HG02943 (cell line): ENCODE measurements at regions not wholly inside any gene's neighbourhood (a gene's known extent, or its start where the extent isn't known, plus 50 kb on each side); places are given as distances from the start of the nearest gene placed in this dataset.
"Not testable (repeated sequence)": the region's sequence is repeated elsewhere in the genome, so short reads cannot be mapped to it uniquely, and the experiment has no call there.

Experiments used
- ATAC-seq: cut with Tn5 transposase; IDR thresholded peaks from one replicate; pipeline ENCODE4 v1.9.1; 2021; ENCODE audit warnings: mild to moderate bottlenecking, low read depth, moderate library complexity; ENCODE audit not compliant: unreplicated experiment

- no peak for ATAC-seq
Measured at GRCh38 chr3:70744536-70744935, 432.1 kb upstream of the MDFIC2 start.

- ATAC-seq = no peak
Measured at GRCh38 chr3:70743754-70744153, 431.3 kb upstream of the MDFIC2 start.

GRCh38 chr3:70742081-70742480, 429.6 kb upstream of the MDFIC2 start:
- ATAC-seq = no peak

GRCh38 chr3:70740872-70741271, 428.4 kb upstream of the MDFIC2 start:
- no peak for ATAC-seq

- no peak for ATAC-seq
Measured at GRCh38 chr3:70740071-70740470, 427.6 kb upstream of the MDFIC2 start.

- no peak for ATAC-seq
Measured at GRCh38 chr3:70738291-70738681, 425.8 kb upstream of the MDFIC2 start.

GRCh38 chr3:70737666-70738290, 425.3 kb upstream of the MDFIC2 start:
- ATAC-seq = no peak

GRCh38 chr3:70736009-70736408, 423.6 kb upstream of the MDFIC2 start:
- ATAC-seq = no peak

- ATAC-seq = no peak
Measured at GRCh38 chr3:70734756-70735155, 422.3 kb upstream of the MDFIC2 start.

- no peak for ATAC-seq
Measured at GRCh38 chr3:70731046-70731445, 418.6 kb upstream of the MDFIC2 start.

- ATAC-seq = no peak
Measured at GRCh38 chr3:70729845-70730244, 417.4 kb upstream of the MDFIC2 start.

GRCh38 chr3:70728311-70728710, 415.9 kb upstream of the MDFIC2 start:
- no peak for ATAC-seq

- no peak for ATAC-seq
Measured at GRCh38 chr3:70726961-70727360, 414.5 kb upstream of the MDFIC2 start.

GRCh38 chr3:70726096-70726938, 413.9 kb upstream of the MDFIC2 start:
- ATAC-seq = no peak

- no peak for ATAC-seq
Measured at GRCh38 chr3:70722018-70722417, 409.6 kb upstream of the MDFIC2 start.

GRCh38 chr3:70716832-70717231, 404.4 kb upstream of the MDFIC2 start:
- ATAC-seq = no peak

GRCh38 chr3:70712449-70713082, 400.1 kb upstream of the MDFIC2 start:
- ATAC-seq = no peak

GRCh38 chr3:70703305-70704102, 391.1 kb upstream of the MDFIC2 start:
- no peak for ATAC-seq

- no peak for ATAC-seq
Measured at GRCh38 chr3:70702132-70702531, 389.7 kb upstream of the MDFIC2 start.

- no peak for ATAC-seq
Measured at GRCh38 chr3:70684701-70685100, 372.3 kb upstream of the MDFIC2 start.

- ATAC-seq = not testable (repeated sequence)
Measured at GRCh38 chr3:70675810-70676209, 363.4 kb upstream of the MDFIC2 start.
